RWPE2 (cell line): ENCODE measurements at regions not wholly inside any gene's neighbourhood (a gene's known extent, or its start where the extent isn't known, plus 50 kb on each side); places are given as distances from the start of the nearest gene placed in this dataset.

Source experiments
- ATAC-seq: fragments of 200-7000 bp; cut with Tn5 transposase; 3 replicates; pipeline ENCODE4 v1.9.1; 2021; ENCODE audit warnings: low read depth
- DNase-seq: peaks from one replicate; pipeline ENCODE4 v3.0.0-alpha.2; 2020; ENCODE audit warnings: low spot score
- H3K27ac ChIP-seq: fragments of 450-650 bp; 2 replicates; pipeline ENCODE4 v1.5.1; 2017; ENCODE audit warnings: mild to moderate bottlenecking; ENCODE audit not compliant: poor library complexity, severe bottlenecking
- H3K27me3 ChIP-seq: fragments of 250-450 bp; sonication (Bioruptor Pico); 2 replicates; pipeline ENCODE4 v1.5.1; 2021; ENCODE audit warnings: mild to moderate bottlenecking, moderate library complexity; ENCODE audit not compliant: insufficient read depth, poor library complexity, severe bottlenecking
- H3K36me3 ChIP-seq: fragments of 250-450 bp; sonication (Bioruptor Pico); 2 replicates; pipeline ENCODE4 v1.5.1; 2020; ENCODE audit warnings: low read depth, mild to moderate bottlenecking, moderate library complexity
- H3K4me1 ChIP-seq: fragments of 250-450 bp; sonication (Bioruptor Pico); 2 replicates; pipeline ENCODE4 v1.5.1; 2021; ENCODE audit warnings: mild to moderate bottlenecking, moderate library complexity; ENCODE audit not compliant: insufficient read depth, poor library complexity, severe bottlenecking
- H3K4me3 ChIP-seq: fragments of 250-450 bp; sonication (Bioruptor Pico); 2 replicates; pipeline ENCODE4 v1.5.1; 2021; ENCODE audit warnings: mild to moderate bottlenecking, moderate library complexity; ENCODE audit not compliant: severe bottlenecking
- H3K9me3 ChIP-seq: fragments of 250-450 bp; sonication (Bioruptor Pico); 2 replicates; pipeline ENCODE4 v1.5.1; 2021; ENCODE audit warnings: mild to moderate bottlenecking, moderate library complexity; ENCODE audit not compliant: severe bottlenecking
- CTCF ChIP-seq: fragments of 450-650 bp; IDR thresholded peaks from one replicate; pipeline ENCODE4 v1.5.1; 2017; ENCODE audit warnings: mild to moderate bottlenecking, moderate library complexity; ENCODE audit not compliant: poor library complexity, severe bottlenecking

GRCh38 chr3:31142543-31142942 lies 248.1 kb upstream of the GADL1 start:
- DNase-seq (no peak), ATAC-seq (no peak)
- H3K9me3 ChIP-seq, result no peaks in the 10 kb centered on the region
- no peaks in the 10 kb centered on the region for H3K36me3 ChIP-seq
- H3K4me1 ChIP-seq, result no peaks in the 10 kb centered on the region
- H3K27ac ChIP-seq, result no peak overlapping the region
- H3K27me3 ChIP-seq, result no peaks in the 10 kb centered on the region
- no peak for TF ChIP-seq CTCF
- no peak overlapping the region for H3K4me3 ChIP-seq

DNA sequence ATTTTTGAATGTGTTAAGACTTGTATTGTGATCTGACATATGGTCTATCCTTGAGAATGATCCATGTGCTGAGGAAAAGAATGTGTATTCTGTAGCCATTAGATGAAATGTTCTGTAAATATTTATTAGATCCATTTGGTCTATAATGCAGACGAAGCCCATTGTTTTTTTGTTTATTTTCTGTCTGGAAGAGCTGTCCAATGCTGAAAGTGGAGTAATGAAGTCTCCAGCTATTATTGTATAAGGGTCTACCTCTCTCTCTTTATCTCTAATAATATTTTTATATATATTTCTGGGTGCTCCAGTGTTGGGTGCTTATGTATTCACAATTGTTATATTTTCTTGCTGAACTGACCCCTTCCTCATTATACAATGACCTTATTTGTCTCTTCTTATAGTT lies 250.6 kb upstream of the GADL1 start:
- no peak overlapping the region for H3K27ac ChIP-seq
- no peak for DNase-seq
- H3K9me3 ChIP-seq, result peaks cover 2% of the 10 kb centered on the region
- no peaks in the 10 kb centered on the region for H3K36me3 ChIP-seq
- H3K27me3 ChIP-seq, result no peaks in the 10 kb centered on the region
- H3K4me1 ChIP-seq, result no peaks in the 10 kb centered on the region
- no peak overlapping the region for H3K4me3 ChIP-seq
- ATAC-seq, result no peak
- no peak for TF ChIP-seq CTCF

- no peak for TF ChIP-seq CTCF
- no peak for DNase-seq
- H3K27ac ChIP-seq, result no peak overlapping the region
- no peak overlapping the region for H3K4me3 ChIP-seq
- no peaks in the 10 kb centered on the region for H3K27me3 ChIP-seq
- no peak for ATAC-seq
- H3K9me3 ChIP-seq, result peaks cover 2% of the 10 kb centered on the region
- no peaks in the 10 kb centered on the region for H3K36me3 ChIP-seq
- no peaks in the 10 kb centered on the region for H3K4me1 ChIP-seq
Measured at GRCh38 chr3:31147550-31147949, 253.1 kb upstream of the GADL1 start.

DNA sequence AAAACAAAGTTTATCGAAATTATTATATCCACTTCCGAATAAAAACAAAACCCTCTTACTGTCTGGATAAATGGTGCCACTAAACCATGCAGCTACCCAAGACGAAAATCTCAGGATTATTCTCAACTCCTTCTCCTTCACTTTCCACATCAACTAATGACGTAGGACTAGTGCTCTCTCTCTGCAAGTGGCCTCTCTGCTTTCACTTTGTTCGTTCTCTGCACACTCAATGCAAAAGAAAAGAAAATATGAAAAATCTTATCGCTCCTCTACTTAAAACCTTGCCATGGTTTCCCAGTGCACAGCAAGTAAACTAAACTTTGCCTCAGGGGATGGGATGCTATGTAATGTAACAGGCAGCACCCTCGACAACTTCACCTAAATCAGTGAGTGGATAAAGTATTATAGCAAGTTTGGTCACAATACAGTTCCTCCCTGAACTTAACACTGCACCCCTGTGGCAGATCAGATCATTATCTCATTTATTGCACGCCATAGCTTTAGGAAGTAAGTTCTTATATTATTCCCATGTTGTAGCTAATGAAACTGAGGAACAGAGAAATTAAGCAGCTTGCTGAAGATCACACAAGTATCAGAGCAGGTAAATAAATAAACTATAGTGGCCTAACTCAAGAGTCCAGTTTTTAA lies 262.7 kb upstream of the GADL1 start:
- H3K36me3 ChIP-seq, result no peaks in the 10 kb centered on the region
- ATAC-seq (no peak), DNase-seq (no peak)
- no peaks in the 10 kb centered on the region for H3K4me1 ChIP-seq
- H3K27ac ChIP-seq, result no peak overlapping the region
- peak; percentile 8 for TF ChIP-seq CTCF
- H3K4me3 ChIP-seq, result no peak overlapping the region
- H3K9me3 ChIP-seq, result no peaks in the 10 kb centered on the region
- H3K27me3 ChIP-seq, result no peaks in the 10 kb centered on the region

- Histone ChIP-seq H3K27me3 (no peaks in the 10 kb centered on the region), H3K27ac (no peak overlapping the region), H3K36me3 (no peaks in the 10 kb centered on the region), H3K9me3 (no peaks in the 10 kb centered on the region), H3K4me3 (no peak overlapping the region), H3K4me1 (no peaks in the 10 kb centered on the region)
- no peak for TF ChIP-seq CTCF
- ATAC-seq (no peak), DNase-seq (no peak)
Measured at GRCh38 chr3:31157893-31158620, 263.6 kb upstream of the GADL1 start.
